GM18909 (cell line): ENCODE measurements at regions not wholly inside any gene's neighbourhood (a gene's known extent, or its start where the extent isn't known, plus 50 kb on each side); places are given as distances from the start of the nearest gene placed in this dataset.
"Not testable (repeated sequence)": the region's sequence is repeated elsewhere in the genome, so short reads cannot be mapped to it uniquely, and the experiment has no call there.

ENCODE experiments used
- ATAC-seq: cut with Tn5 transposase; IDR thresholded peaks from one replicate; pipeline ENCODE4 v1.9.1; 2021; ENCODE audit warnings: mild to moderate bottlenecking; ENCODE audit not compliant: unreplicated experiment, poor library complexity

DNA sequence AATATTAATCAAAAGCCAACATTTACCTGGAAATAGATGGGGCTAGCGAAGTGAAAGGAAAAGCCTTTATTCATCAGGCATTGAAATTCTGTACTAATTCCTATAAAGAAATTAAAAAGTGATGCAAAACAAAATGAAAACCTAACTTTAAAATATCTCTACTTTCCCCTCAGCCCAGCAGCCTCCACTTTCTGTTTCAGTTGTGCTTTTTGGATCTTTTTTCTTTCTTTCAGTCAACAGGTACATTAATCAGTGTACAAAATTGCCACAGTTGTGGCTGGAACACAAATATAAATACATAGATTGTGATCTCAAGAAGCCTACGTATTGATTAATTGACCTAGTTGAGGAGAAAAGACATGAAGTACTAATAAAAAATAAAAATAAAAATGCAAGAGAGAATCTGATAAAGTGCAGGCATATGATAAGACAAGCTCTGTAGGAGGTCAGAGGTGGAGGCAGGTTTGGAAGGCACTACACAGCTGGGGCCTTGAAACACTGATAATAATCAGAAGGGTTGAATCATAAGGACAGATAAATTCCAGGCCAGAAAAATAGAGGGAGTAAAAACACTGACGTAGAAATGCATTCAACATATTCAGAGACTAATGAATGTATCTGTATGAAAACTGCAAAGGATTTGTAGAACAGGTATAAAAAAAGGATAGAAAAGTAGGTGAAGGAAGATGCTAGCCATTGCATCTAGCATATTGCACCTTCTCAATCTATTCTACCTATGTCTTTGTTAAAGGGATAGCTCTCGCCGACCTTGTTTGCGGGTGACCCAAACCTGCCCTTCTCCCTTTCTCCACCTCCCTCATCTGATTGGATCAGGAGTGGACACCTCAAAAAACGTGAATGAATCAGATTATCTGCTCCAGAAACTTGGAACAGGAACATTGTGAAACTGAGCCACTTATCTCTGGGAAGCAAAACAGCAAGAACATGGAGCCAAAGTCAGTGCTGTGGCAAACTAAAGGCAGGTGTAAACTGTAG is 607.8 kb upstream of the ADGRL2 start:
- no peak for ATAC-seq

DNA sequence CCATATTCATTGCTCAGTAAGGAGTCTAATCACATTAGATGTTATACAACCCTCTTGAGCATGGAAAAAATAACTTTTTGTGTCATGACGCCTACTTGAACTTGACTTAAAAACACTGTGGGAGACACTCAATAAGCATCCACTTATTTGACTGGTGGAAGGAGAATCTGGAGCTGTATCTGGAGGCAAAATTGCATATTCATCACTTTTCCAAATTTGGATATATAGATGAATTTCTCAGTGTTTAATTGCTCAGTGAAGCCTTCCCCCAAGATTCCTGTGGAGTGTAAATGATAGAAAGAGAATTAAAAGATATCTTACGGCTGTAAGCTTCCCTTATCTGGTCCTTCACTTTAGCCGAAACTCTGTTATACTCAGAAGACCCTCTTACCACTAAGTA is 610.7 kb upstream of the ADGRL2 start:
- ATAC-seq: no peak

DNA sequence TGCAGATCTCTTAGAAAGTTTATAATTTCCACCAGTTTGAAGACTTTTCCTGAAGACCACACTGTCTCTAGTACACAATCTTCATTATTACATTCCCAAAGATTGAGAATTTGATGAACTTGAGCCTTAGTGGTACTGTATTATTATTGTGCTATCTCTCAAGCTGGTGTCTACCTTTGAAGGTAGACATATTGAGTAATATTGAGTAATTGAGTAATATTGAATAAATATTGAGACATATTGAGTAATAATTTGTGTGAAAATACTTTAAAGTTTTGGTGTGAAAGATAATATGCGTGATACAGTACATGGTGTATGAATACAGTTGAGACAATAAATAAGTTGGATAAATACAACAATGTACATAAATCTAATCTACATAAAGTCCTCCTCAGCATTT is 613.1 kb upstream of the ADGRL2 start:
- no peak for ATAC-seq

DNA sequence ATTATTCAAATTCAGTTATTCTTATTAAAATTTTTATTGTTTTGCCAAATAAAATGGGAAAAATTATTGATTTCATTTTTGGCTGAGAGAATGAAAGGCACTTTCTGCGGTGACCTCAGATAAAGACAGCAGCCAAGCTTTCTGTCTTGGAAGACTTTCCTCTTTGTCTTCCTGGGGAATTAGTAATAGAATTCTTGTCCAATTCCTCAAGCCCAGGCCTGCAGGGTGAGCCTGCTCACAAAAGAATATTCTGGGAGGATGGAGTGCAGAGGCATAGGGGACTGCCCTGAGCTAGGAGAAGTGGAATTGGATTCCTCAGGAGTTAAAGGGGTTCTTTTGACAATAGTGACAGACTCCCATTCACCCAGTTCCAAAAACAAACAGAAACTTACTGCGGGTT is 614.5 kb upstream of the ADGRL2 start:
- ATAC-seq: no peak

DNA sequence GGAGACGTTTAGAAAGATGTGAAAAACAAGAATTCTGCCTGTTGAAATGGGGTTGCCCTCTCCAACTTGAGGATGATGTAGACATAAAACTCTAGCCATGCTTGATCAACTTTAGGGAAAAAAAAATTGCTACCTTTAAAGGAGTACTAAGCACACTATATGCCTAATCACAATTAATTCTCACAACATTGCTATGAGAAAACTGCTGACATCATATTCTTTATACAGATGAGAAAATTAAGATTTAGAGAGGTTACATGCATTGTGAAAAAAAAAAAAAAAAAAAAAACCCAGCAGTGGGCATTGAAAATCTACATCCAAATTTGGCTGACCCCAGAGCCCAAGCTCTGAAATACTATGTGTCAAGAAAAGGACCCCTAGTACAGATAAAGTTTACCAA is 617.2 kb upstream of the ADGRL2 start:
- no peak for ATAC-seq

DNA sequence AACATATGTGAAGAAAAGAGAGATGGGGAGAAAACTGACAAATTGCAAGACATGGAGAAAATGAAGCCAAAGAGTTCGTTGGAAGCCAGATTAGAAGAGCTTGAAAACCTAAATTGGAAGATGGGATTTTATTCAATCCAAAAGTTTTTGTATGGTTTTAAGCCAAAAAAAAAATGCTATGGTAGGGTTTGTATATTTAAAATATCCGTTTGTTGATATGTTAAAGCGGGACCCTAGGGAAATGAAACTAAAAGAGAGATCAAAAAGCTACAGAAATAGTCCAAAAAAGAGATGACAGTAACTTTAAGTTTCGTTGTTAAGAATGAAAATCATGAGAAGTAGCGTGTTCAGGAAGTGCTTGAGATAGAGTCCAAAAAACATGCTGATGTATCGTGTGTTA is 617.7 kb upstream of the ADGRL2 start:
- ATAC-seq: no peak

DNA sequence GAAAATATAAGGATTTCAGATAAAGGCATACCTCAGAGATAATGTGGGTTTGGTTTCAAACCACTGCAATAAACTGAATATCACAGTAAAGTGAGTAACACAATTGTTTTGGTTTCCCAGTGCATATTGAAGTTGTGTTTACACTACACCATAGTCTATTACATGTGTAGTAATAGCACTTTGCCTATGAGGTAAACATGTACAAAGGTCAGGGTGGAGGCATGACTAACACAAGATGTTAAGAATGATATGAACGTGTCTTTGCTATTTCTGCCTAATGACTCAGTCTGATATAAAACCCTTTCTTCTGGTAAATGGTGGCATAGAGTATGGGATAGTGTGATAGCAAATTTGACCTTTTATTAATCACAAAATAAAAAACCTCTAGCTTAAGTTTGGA is 621.5 kb upstream of the ADGRL2 start:
- ATAC-seq: no peak

DNA sequence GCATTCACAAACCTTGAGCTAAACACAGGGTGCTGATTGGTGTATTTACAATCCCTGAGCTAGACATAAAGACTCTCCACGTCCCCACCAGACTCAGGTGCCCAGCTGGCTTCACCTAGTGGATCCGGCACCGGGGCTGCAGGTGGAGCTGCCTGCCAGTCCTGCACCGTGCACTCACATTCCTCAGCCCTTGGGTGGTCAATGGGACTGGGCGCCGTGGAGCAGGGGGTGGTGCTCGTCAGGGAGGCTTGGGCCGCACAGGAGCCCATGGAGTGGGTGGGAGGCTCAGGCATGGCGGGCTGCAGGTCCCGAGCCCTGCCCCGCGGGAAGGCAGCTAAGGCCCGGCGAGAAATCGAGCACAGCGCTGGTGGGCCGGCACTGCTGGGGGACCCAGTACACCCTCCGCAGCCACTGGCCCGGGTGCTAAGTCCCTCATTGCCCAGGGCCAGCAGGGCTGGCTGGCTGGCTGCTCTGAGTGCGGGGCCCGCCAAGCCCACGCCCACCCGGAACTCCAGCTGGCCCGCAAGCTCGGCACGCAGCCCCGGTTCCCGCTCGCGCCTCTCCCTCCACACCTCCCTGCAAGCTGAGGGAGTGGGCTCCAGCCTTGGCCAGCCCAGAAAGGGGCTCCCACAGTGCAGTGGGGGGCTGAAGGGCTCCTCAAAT is 622.2 kb upstream of the ADGRL2 start:
- not testable (repeated sequence) for ATAC-seq

DNA sequence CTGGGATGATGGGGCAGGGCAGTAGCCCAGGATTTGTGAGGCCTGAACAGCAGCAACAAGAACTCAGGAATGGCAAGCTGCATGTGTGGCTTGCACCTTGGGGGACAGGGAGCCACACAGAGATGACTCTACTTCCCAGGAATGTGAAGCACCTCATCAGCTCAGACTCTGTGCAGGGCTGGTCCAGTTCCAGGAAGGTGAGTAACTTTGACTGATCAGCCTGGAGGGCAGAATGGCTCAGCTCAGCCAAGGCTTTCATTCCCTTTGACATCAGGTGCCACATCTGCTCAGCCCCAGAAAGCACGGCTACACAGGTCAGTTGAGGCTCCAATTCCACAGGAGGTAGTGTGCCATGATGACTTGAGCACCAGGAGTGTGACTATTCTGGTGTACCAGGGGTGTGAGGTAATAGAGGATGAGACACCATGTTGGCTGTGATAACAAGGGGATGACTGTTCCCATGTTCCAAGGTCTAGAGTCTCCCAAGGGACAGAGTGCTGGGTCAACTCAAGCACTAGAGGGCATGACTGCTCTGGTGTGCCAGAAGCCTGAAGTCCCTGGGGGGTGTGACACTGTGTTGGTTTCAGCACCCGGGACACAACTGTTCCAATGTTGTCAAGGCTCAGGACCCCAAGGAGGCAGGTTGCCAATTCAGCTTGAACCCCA is 625.8 kb upstream of the ADGRL2 start:
- no peak for ATAC-seq

DNA sequence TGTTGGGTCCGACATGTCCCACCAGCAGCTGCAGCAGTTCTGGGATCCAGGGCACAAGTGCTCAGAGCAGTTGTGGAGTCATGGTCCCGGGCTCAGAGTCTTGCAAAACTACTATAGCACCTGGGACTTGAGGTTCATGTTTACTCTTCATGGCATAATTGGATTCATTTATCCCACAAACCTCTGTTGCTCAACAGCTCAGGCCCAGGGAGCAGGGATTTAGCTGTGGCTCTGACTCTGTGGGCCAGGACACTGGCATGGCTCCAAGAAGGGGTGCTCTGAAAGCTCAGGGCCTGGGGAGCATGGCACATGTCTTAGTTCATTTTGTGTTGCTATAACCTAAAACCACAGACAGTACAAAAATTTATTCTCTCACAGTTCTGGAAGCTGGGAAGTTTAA is 626.7 kb upstream of the ADGRL2 start:
- no peak for ATAC-seq

DNA sequence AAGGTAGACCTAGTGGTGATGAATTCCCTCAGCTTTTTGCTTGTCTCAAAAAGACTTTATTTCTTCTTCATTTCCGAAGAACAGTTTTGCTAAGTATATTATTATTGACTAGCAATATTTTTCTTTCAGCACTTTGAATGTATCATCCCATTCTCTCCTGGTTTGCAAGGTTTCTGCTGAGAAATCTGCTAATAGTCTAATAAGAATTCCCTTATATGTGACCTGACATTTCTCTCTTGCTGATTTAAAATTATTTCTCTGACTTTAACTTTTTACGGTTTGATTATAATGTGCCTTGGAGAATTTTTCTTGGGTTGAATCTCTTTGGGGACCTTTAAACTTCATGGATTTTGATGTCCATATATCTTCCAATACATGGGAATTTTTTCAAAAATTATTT is 628.3 kb upstream of the ADGRL2 start:
- no peak for ATAC-seq

DNA sequence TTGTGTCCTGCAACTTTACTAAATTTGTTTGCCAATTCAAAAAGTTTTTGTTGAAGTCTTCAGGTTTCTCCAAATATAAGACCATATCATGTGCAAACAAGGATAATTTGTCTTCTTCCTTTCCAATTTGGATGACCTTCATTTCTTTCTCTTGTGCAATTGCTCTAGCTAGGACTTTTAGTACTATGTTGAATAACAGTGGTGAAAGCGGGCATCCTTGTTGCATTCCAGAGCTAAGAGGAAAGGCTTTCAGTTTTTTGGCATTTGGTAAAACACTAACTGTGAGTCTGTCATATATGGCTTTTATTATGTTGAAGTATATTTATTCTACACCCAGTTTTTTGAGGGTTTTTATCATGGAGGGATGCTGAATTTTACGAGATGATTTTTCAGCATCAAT is 630.0 kb upstream of the ADGRL2 start:
- ATAC-seq: no peak

DNA sequence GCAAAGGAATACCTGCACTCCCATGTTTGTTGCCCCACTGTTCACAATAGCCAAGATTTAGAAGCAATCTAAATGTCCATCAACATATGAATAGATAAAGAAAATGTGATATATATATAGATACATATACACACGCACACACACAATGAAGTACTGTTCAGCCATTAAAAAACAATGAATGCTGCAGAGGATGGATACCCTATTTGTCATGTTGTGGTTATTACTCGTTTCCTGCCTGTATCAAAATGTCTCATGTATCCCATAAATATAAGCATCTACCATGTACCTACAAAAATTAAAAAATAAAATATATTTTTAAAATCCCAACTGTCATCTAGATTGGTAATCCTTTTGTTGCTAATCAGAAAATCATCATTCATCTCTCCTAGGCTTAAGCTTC is 634.8 kb upstream of the ADGRL2 start:
- no peak for ATAC-seq

DNA sequence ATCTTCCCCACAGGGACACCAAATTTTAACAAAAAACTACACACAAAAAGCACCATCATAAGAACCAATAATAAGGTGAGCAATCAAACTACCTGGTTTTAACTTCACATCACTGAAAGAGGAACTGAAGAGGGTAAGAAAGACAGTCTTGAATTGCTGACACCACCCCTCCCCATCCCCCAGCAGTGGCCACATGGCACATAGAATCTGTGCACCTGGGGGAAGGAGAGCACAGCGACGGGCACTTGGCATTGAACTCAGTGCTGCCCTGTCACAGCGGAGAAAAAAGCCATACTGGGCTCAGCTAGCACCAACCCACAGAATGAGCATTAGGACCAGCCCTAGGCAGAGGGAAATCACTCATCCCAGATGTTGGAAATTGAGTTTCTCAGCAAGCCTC is 640.0 kb upstream of the ADGRL2 start:
- no peak for ATAC-seq

DNA sequence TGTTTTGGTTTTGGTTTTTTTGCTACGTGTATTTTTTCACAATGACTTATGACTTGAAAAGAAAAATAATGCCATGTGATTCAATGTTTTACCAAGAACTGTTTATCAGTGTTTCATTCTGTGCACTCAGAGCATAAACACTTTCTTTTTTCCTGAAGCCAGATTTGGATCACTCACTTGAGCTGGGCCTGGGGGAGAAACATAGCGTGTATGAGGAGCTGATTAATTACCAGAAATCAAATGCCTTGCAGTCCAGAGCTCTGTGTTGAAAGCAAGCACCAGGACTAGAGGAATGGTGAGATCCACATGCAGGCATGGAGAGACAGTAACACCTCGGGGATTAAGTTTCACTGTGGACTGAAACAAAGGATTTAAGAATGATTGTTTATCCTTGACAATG is 642.1 kb upstream of the ADGRL2 start:
- no peak for ATAC-seq

DNA sequence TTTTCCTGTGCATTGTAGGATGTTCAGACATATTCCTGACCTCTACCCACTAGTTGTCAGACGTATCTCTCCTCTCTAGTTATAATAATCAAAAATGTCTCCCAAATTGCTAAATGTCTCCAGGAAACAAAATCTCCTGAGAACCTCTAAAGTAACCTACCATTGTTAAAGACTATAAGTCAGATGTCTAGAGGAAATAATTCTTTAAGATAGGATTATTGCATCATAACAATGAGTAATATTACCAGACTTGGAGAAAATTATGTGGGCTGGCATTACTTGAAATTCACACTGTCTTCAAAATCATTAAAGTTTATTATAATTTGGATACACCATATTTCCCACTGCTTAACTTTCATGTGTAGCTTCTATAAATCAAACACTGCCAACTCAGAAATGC is 643.0 kb upstream of the ADGRL2 start:
- ATAC-seq: no peak

DNA sequence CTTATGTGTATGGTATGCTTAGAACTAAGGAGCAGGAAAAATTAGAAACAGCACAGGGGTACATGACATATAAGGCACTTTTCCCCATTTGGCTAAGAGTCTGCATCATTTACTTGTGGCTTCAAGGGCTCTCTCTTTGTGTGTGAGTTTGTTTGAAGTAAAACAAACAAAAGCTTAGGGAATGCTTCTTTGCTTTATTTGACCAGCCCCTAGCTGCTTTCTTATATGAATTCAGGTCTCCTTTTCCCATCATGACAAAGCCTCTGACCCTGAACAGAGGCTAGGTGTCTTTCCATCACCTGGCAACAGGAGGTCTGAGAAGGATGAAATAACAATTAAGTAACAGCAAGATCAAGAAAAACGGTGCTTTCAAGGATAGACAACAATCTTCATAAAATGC is 643.8 kb upstream of the ADGRL2 start:
- ATAC-seq: no peak

DNA sequence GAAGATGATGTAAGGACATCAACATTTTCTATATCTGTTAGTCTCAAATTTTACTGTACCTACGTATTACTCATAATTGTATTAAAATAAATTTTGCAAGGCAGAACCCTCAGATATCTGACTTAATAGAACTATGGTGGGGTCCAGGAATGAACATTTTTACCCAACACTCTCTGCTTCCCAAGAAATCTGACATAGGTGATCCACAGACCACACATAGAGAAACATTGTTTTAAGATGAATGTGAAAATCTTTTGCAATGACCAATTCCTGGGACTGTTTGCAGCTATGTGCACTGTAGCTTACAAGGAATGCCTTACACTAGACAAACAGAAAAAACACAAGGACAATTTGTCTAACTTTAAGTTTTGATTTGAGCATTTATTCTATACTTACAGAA is 645.6 kb upstream of the ADGRL2 start:
- no peak for ATAC-seq

DNA sequence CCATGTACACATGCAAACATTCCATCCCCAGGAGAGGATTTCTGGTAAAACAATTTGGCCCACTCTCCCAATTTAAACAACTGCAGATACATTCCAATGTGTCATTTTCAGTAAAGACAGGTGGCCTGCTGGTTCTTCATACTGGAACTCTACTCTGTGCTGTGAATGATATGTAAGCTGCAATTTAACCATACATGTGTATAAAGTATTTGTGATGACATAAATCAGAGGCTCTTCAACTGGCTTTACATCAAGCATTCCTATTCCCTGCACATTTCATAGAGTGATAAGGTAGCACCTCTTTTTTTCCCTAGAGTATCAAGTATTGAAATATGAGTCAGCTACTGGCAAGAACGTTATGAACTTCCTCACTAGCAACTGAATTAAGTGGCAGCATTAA is 649.5 kb upstream of the ADGRL2 start:
- no peak for ATAC-seq

DNA sequence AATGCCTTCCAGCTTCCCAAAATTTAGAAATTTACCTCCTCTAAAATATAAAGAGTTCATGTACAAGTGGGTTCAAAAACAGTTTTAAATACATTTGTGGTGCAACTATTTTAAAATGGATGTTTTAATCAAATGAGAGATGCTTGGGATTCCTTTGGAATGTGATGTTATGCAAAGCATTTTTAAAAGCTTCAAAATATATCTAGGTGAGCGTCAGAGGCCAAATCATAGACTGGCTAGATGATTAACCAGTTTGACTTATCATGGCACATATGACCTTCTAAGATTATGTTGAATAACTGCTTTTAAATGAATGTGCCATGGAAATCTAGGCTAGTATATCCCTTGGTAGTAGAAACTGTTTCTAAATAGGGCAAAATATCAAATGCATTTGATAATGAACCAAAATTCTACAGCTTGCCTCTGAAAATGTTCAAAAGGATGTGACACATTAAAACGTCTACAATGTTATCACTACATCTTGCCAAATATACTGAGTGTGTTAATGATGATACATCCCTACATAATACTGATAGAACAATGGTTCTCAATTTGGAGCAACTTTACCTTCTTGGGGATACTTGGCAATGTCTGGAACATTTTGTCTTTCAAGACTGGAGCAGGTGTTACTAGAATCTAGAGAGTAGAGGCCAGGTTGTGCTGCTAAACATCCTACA is 650.9 kb upstream of the ADGRL2 start:
- no peak for ATAC-seq
